Type B pancreatic cell (in vitro differentiated cells): ENCODE measurements at regions not wholly inside any gene's neighbourhood (a gene's known extent, or its start where the extent isn't known, plus 50 kb on each side); places are given as distances from the start of the nearest gene placed in this dataset.
A peak's percentile ranks its signal among the peaks of the same experiment; 100 is the strongest.

Experiments used
- DNase-seq: peaks from one replicate; pipeline ENCODE4 v3.0.0; 2021; ENCODE audit warnings: mixed read lengths; ENCODE audit not compliant: unreplicated experiment; ENCODE audit errors: extremely low spot score
- H3K27ac Mint-ChIP-seq: 2 replicates; pipeline ENCODE4 v1.8.0; 2021; ENCODE audit warnings: mild to moderate bottlenecking, mixed read lengths
- H3K27me3 Mint-ChIP-seq: 2 replicates; pipeline ENCODE4 v1.8.0; 2021; ENCODE audit warnings: mixed read lengths
- H3K36me3 Mint-ChIP-seq: 2 replicates; pipeline ENCODE4 v1.8.0; 2021; ENCODE audit warnings: mixed read lengths
- H3K4me1 Mint-ChIP-seq: one replicate; pipeline ENCODE4 v1.8.0; 2021; ENCODE audit warnings: mixed read lengths; ENCODE audit not compliant: unreplicated experiment
- H3K4me3 Mint-ChIP-seq: 2 replicates; pipeline ENCODE4 v1.8.0; 2021; ENCODE audit warnings: mild to moderate bottlenecking, mixed read lengths
- H3K9me3 Mint-ChIP-seq: 2 replicates; pipeline ENCODE4 v1.8.0; 2021; ENCODE audit warnings: mixed read lengths
- TF ChIP-seq, protein P1 (sequence below): fragments of 200-600 bp; sonication (generic); conservative IDR thresholded peaks from 2 replicates; pipeline ENCODE4 v1.5.0; 2021; ENCODE audit warnings: antibody characterized with exemption, mild to moderate bottlenecking

DNA sequence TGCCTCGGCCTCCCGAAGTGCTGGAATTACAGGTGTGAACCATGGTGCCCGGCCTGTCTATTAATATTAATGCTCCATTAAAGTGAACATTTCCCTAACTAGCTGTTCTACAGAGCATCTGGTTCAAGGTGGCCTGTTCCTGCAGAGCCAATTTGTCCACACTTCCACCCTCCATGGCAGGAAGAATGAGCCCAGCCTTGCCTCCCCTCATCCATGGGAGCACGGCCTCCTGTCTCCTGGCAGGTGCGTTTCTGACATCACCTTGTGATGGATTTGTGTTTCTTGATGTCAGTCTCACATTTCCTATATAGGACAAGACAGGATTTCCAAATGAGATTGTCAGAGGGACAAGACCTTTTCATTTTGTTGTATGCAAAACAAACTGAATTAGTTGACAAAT, 105.7 kb upstream of the FRMD1 start:
- Mint-ChIP-seq H3K27ac (no peak overlapping the region), H3K27me3 (peaks cover 5% of the 10 kb centered on the region), H3K4me3 (no peak overlapping the region), H3K9me3 (peaks cover 5% of the 10 kb centered on the region), H3K36me3 (no peaks in the 10 kb centered on the region), H3K4me1 (no peaks in the 10 kb centered on the region)
- TF ChIP-seq, protein P1, sequence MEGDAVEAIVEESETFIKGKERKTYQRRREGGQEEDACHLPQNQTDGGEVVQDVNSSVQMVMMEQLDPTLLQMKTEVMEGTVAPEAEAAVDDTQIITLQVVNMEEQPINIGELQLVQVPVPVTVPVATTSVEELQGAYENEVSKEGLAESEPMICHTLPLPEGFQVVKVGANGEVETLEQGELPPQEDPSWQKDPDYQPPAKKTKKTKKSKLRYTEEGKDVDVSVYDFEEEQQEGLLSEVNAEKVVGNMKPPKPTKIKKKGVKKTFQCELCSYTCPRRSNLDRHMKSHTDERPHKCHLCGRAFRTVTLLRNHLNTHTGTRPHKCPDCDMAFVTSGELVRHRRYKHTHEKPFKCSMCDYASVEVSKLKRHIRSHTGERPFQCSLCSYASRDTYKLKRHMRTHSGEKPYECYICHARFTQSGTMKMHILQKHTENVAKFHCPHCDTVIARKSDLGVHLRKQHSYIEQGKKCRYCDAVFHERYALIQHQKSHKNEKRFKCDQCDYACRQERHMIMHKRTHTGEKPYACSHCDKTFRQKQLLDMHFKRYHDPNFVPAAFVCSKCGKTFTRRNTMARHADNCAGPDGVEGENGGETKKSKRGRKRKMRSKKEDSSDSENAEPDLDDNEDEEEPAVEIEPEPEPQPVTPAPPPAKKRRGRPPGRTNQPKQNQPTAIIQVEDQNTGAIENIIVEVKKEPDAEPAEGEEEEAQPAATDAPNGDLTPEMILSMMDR, result no peak
- no peak for DNase-seq

DNA sequence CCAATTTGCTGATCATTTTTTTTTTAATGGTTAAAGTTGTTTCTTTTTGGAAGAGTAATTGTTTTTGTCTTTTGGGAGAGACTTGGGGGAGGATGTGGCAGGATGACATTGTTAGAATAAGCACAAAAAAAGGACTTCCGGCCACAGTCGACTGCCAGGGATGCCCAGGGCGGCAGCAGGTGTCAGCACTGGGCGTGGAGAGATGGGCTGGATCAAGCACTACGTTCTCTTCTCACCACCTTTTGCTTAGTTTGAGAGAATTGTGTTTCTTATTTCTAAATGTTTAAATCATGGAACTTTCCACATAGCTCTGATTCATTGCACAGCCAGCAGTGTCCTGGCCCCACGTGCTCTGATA, 104.6 kb upstream of the FRMD1 start:
- no peaks in the 10 kb centered on the region for H3K36me3 Mint-ChIP-seq
- no peak overlapping the region for H3K27ac Mint-ChIP-seq
- DNase-seq, result no peak
- peaks cover 8% of the 10 kb centered on the region for H3K4me1 Mint-ChIP-seq
- peaks cover 5% of the 10 kb centered on the region for H3K27me3 Mint-ChIP-seq
- TF ChIP-seq, protein P1, result no peak
- H3K4me3 Mint-ChIP-seq, result no peak overlapping the region
- H3K9me3 Mint-ChIP-seq, result peaks cover 5% of the 10 kb centered on the region

DNA sequence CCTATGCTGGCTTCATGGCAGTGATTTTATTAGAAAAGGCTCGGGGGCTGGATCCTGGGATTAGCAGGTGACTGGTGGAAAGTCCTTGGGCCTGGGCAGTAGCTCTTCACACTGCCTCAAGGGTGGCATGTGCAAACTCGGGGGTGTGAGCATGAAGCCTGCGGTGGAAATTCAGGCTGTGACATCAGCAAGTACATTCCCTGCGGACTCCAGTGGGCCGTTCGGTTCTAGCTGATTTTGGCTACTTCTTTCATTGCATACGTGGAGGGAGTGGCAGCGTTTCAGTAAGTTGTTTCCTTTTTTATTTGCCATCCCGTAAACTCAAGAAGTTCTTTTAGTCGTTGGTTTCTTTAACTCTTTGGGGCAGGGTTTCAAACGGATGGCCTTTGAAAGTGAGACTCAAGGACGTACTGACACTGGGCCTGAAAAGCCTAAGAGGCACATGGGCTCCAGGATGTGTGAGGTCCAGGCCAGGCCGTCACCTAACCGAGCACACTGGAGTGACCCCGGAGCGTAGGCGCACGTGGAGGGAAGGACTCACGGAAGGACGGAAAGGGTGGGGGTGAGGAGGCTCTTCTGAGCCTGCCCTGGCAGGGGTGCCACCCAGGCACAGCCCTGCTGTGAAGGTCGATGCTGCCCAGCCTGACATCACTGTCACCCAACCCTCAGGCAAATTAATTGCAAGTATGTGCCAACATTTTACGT, 104.0 kb upstream of the FRMD1 start:
- peaks cover 5% of the 10 kb centered on the region for H3K9me3 Mint-ChIP-seq
- H3K27me3 Mint-ChIP-seq, result peaks cover 2% of the 10 kb centered on the region
- H3K4me3 Mint-ChIP-seq, result no peak overlapping the region
- TF ChIP-seq, protein P1, result no peak
- H3K4me1 Mint-ChIP-seq, result peaks cover 12% of the 10 kb centered on the region
- H3K27ac Mint-ChIP-seq, result no peak overlapping the region
- H3K36me3 Mint-ChIP-seq, result no peaks in the 10 kb centered on the region
- DNase-seq, result peak; percentile 48

DNA sequence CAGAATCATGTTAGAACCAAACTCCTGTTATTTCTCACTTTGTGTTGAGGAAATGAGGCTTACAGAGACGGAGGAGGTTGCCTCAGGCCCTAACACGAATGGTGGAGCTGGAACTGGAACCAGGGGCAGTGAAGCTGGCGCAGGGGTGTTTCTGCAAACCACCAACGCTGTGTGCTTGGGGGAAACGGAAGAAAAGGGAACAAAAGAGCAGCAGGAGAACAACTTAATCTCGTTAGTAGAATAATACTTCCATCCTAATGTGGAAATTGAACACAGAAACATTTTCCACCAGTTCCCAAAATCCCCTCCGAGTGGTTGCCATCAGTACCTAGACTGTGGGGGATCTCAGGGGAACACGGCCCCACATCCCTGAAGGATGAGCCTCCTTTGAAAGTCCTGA, 103.4 kb upstream of the FRMD1 start:
- H3K27me3 Mint-ChIP-seq, result peaks cover 2% of the 10 kb centered on the region
- no peak for DNase-seq
- H3K9me3 Mint-ChIP-seq, result peaks cover 5% of the 10 kb centered on the region
- TF ChIP-seq, protein P1, result no peak
- no peak overlapping the region for H3K27ac Mint-ChIP-seq
- H3K36me3 Mint-ChIP-seq, result no peaks in the 10 kb centered on the region
- no peak overlapping the region for H3K4me3 Mint-ChIP-seq
- peaks cover 17% of the 10 kb centered on the region for H3K4me1 Mint-ChIP-seq

DNA sequence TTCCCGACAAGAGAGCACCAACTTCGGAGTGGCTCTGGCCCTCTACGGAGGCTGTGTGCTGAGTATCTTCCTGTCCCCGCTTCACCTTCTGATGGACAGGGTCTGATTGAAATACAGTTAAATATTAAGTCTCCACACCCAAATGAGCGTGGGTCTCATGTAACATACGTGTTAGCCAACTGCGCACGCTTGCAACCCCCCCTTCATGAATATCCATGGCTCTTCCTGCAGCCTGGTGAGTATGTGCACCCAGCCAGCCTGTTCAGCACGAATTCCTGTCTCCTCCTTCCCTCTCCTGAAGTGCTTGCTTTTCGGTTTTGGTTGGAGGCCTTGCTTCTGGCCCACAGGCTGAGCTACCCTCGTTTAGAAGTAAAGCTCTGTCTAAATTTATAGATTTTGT, 102.9 kb upstream of the FRMD1 start:
- Mint-ChIP-seq H3K4me1 (peaks cover 22% of the 10 kb centered on the region), H3K9me3 (peaks cover 3% of the 10 kb centered on the region), H3K27me3 (peaks cover 2% of the 10 kb centered on the region), H3K27ac (no peak overlapping the region), H3K36me3 (no peaks in the 10 kb centered on the region), H3K4me3 (no peak overlapping the region)
- TF ChIP-seq, protein P1, result no peak
- no peak for DNase-seq
